GM23338 (cell line): ENCODE measurements at regions not wholly inside any gene's neighbourhood (a gene's known extent, or its start where the extent isn't known, plus 50 kb on each side); places are given as distances from the start of the nearest gene placed in this dataset.

Experiments
- ATAC-seq: fragments of 200-7000 bp; cut with Tn5 transposase; 3 replicates; pipeline ENCODE4 v1.9.1; 2020
- DNase-seq: peaks from one replicate; pipeline ENCODE4 v3.0.0-alpha.2; 2015; ENCODE audit warnings: low spot score
- H2AFZ ChIP-seq: fragments of 200-600 bp; sonication (generic); 2 replicates; pipeline ENCODE4 v1.8.0; 2016; ENCODE audit warnings: antibody characterized with exemption, mild to moderate bottlenecking, moderate library complexity
- H3F3A ChIP-seq: fragments of 200-600 bp; sonication (generic); replicated peaks from 2 replicates; pipeline ENCODE4 v1.8.0; 2017; ENCODE audit warnings: antibody characterized with exemption, mixed run types, low read depth
- H3K27ac ChIP-seq: fragments of 200-600 bp; sonication (generic); 2 replicates; pipeline ENCODE4 v1.6.1; 2016; ENCODE audit warnings: low read depth
- H3K27me3 ChIP-seq: fragments of 200-600 bp; sonication (generic); 2 replicates; pipeline ENCODE4 v1.8.0; 2016; ENCODE audit warnings: mild to moderate bottlenecking, mixed run types, moderate library complexity; ENCODE audit not compliant: insufficient read depth
- H3K36me3 ChIP-seq: fragments of 200-600 bp; sonication (generic); 2 replicates; pipeline ENCODE4 v1.8.0; 2016; ENCODE audit warnings: mild to moderate bottlenecking; ENCODE audit not compliant: insufficient read depth
- H3K4me1 ChIP-seq: fragments of 200-600 bp; sonication (generic); 2 replicates; pipeline ENCODE4 v1.8.0; 2016; ENCODE audit warnings: mild to moderate bottlenecking, moderate library complexity; ENCODE audit not compliant: insufficient read depth
- H3K4me2 ChIP-seq: fragments of 200-600 bp; sonication (generic); 2 replicates; pipeline ENCODE4 v1.7.1; 2017; ENCODE audit warnings: mixed run types
- H3K4me3 ChIP-seq: fragments of 200-600 bp; sonication (generic); 2 replicates; pipeline ENCODE4 v1.6.1; 2016; ENCODE audit warnings: mixed run types
- H3K79me2 ChIP-seq: fragments of 200-600 bp; sonication (generic); replicated peaks from 2 replicates; pipeline ENCODE4 v1.8.0; 2017; ENCODE audit warnings: mild to moderate bottlenecking; ENCODE audit not compliant: insufficient read depth
- H3K9me2 ChIP-seq: fragments of 200-600 bp; sonication (generic); 2 replicates; pipeline ENCODE4 v1.8.0; 2017; ENCODE audit not compliant: insufficient read depth
- H4K20me1 ChIP-seq: fragments of 200-600 bp; sonication (generic); replicated peaks from 2 replicates; pipeline ENCODE4 v1.8.0; 2017; ENCODE audit warnings: mild to moderate bottlenecking; ENCODE audit not compliant: insufficient read depth
- H3K27ac Mint-ChIP-seq: 2 replicates; pipeline ENCODE4 v1.8.0; 2020; ENCODE audit warnings: inconsistent platforms, mild to moderate bottlenecking, moderate library complexity, mixed read lengths
- H3K27me3 Mint-ChIP-seq: 3 replicates; pipeline ENCODE4 v1.8.0; 2022; ENCODE audit warnings: low read depth, mild to moderate bottlenecking, moderate library complexity, mixed read lengths, inconsistent platforms; ENCODE audit not compliant: insufficient read depth, poor library complexity
- H3K36me3 Mint-ChIP-seq: 3 replicates; pipeline ENCODE4 v1.8.0; 2021; ENCODE audit warnings: low read depth, mild to moderate bottlenecking, inconsistent platforms, moderate library complexity, mixed read lengths
- H3K4me1 Mint-ChIP-seq: 3 replicates; pipeline ENCODE4 v1.8.0; 2020; ENCODE audit warnings: mild to moderate bottlenecking, inconsistent platforms, mixed read lengths
- H3K4me3 Mint-ChIP-seq: 3 replicates; pipeline ENCODE4 v1.8.0; 2021; ENCODE audit warnings: moderate library complexity, mild to moderate bottlenecking, inconsistent platforms, mixed read lengths
- H3K9me3 Mint-ChIP-seq: 3 replicates; pipeline ENCODE4 v1.8.0; 2020; ENCODE audit warnings: moderate library complexity, mild to moderate bottlenecking, inconsistent platforms, mixed read lengths
- CREB1 ChIP-seq: fragments of 250-450 bp; sonication (Bioruptor Pico); IDR thresholded peaks from 2 replicates; pipeline ENCODE4 v1.5.0; 2020; ENCODE audit warnings: low read depth, mild to moderate bottlenecking, moderate library complexity
- CTCF ChIP-seq, 2 experiments: fragments of 200-600 bp in 1 of 2; sonication (generic) in 1 of 2; conservative IDR thresholded peaks; 2 replicates each; pipeline versions ENCODE4 v1.5.1 to v1.6.1; 2016 to 2017; ENCODE audit warnings: antibody characterized with exemption in 2 of 2, low read depth in 2 of 2, mild to moderate bottlenecking in 2 of 2, moderate library complexity in 1 of 2
- ETS1 ChIP-seq: IDR thresholded peaks from 2 replicates; pipeline ENCODE4 v1.6.1; 2016; ENCODE audit warnings: antibody characterized with exemption
- EZH2 ChIP-seq: fragments of 200-600 bp; sonication (generic); IDR thresholded peaks from one replicate; pipeline ENCODE4 v1.8.0; 2017; ENCODE audit warnings: antibody characterized with exemption, mild to moderate bottlenecking, low read depth; ENCODE audit not compliant: unreplicated experiment
- JUNB ChIP-seq: IDR thresholded peaks from one replicate; pipeline ENCODE4 v1.6.1; 2016; ENCODE audit warnings: antibody characterized with exemption; ENCODE audit not compliant: unreplicated experiment
- NANOG ChIP-seq: IDR thresholded peaks from 2 replicates; pipeline ENCODE4 v1.6.1; 2016; ENCODE audit warnings: antibody characterized with exemption, borderline replicate concordance
- POLR2AphosphoS5 ChIP-seq: IDR thresholded peaks from 2 replicates; pipeline ENCODE4 v1.6.1; 2016; ENCODE audit warnings: antibody characterized with exemption, low read depth
- REST ChIP-seq: IDR thresholded peaks from one replicate; pipeline ENCODE4 v1.6.1; 2018; ENCODE audit warnings: antibody characterized with exemption; ENCODE audit not compliant: unreplicated experiment
- STAT1 ChIP-seq: IDR thresholded peaks from one replicate; pipeline ENCODE4 v1.6.1; 2016; ENCODE audit warnings: antibody characterized with exemption; ENCODE audit not compliant: unreplicated experiment
- ZNF114 ChIP-seq: fragments of 250-450 bp; sonication (Bioruptor Pico); IDR thresholded peaks from 2 replicates; pipeline ENCODE4 v1.5.0; 2020; ENCODE audit warnings: mild to moderate bottlenecking, moderate library complexity
- ZNF331 ChIP-seq: fragments of 250-450 bp; sonication (Bioruptor Pico); IDR thresholded peaks from 2 replicates; pipeline ENCODE4 v1.5.0; 2020; ENCODE audit warnings: low read depth, mild to moderate bottlenecking, moderate library complexity

- Histone ChIP-seq H3K4me3 (no peak overlapping the region), H3K27me3 (no peaks in the 10 kb centered on the region), H3K9me2 (no peaks in the 10 kb centered on the region), H4K20me1 (no peaks in the 10 kb centered on the region), H3K27ac (no peak overlapping the region), H3F3A (no peaks in the 10 kb centered on the region), H3K79me2 (no peaks in the 10 kb centered on the region), H2AFZ (no peak overlapping the region), H3K36me3 (peaks cover 5% of the 10 kb centered on the region; the same call in 1 of the 2 replicates), H3K4me2 (no peak overlapping the region), H3K4me1 (no peaks in the 10 kb centered on the region)
- no peaks in the 10 kb centered on the region for H3K4me1 Mint-ChIP-seq
- peaks cover 2% of the 10 kb centered on the region for H3K27me3 Mint-ChIP-seq
- peaks cover 2% of the 10 kb centered on the region; the same call in 1 of the 3 replicates for H3K36me3 Mint-ChIP-seq
- ATAC-seq = no peak
- no peak for DNase-seq
- H3K4me3 Mint-ChIP-seq = no peak overlapping the region
- TF ChIP-seq ETS1 (no peak), CTCF (conservative IDR thresholded peaks at IDR 0.05; ENCODE audit: low read depth in 2 of 2) (no peak), CREB1 (CRISPR knock-in tag) (no peak), JUNB (no peak), NANOG (no peak), POLR2AphosphoS5 (no peak), EZH2 (no peak), ZNF114 (CRISPR knock-in tag) (no peak), REST (no peak), STAT1 (no peak), ZNF331 (CRISPR knock-in tag) (no peak)
- H3K9me3 Mint-ChIP-seq = peaks cover 74% of the 10 kb centered on the region
- no peak overlapping the region for H3K27ac Mint-ChIP-seq
Measured at GRCh38 chr3:5488771-5489170, 301.3 kb downstream of the EDEM1 start.
